K562 (cell line): ENCODE measurements at regions not wholly inside any gene's neighbourhood (a gene's known extent, or its start where the extent isn't known, plus 50 kb on each side); places are given as distances from the start of the nearest gene placed in this dataset.

Experiments
- CTCF ChIP-seq, 3 experiments: IDR thresholded peaks in 2 of 3; conservative IDR thresholded peaks in 1 of 3; 2 replicates each; pipeline ENCODE4 v1.5.1; 2011 to 2012; ENCODE audit warnings: low read length in 3 of 3, mild to moderate bottlenecking in 3 of 3, control low read depth in 2 of 3, improper control_type of control experiment in 1 of 3, inconsistent platforms in 1 of 3, low read depth in 1 of 3, mixed read lengths in 1 of 3, moderate library complexity in 1 of 3; ENCODE audit not compliant: insufficient read depth in 2 of 3
- EP300 ChIP-seq: IDR thresholded peaks from 2 replicates; pipeline ENCODE4 v1.6.1; 2012; ENCODE audit warnings: low read length, improper control_type of control experiment
- ILK ChIP-seq: fragments of 450-650 bp; IDR thresholded peaks from 2 replicates; pipeline ENCODE4 v1.6.1; 2016; ENCODE audit warnings: missing genetic modification characterization, low read depth, mild to moderate bottlenecking, missing compliant biosample characterization, moderate library complexity, borderline replicate concordance
- LARP7 ChIP-seq: fragments of 450-650 bp; IDR thresholded peaks from 2 replicates; pipeline ENCODE4 v1.6.1; 2016
- MAZ ChIP-seq, 2 experiments: fragments of 450-650 bp in 1 of 2; sonication (generic) in 1 of 2; formaldehyde crosslinking; IDR thresholded peaks in 1 of 2; conservative IDR thresholded peaks in 1 of 2; 2 replicates each; pipeline versions ENCODE4 v1.4.0 to v1.5.0; 2020; ENCODE audit warnings: mild to moderate bottlenecking in 1 of 2, missing genetic modification reagents in 1 of 2
- MYNN ChIP-seq, 2 experiments: sonication (generic); formaldehyde crosslinking in 1 of 2; IDR thresholded peaks; 2 replicates each; pipeline versions ENCODE4 v1.5.0 to v1.6.1; 2016 to 2020; ENCODE audit warnings: antibody characterized with exemption in 1 of 2, missing genetic modification reagents in 1 of 2
- SRSF7 ChIP-seq: fragments of 200-400 bp; formaldehyde crosslinking; optimal IDR thresholded peaks from 2 replicates; pipeline ENCODE3; 2017; ENCODE audit warnings: mild to moderate bottlenecking, low read depth, low read length

DNA sequence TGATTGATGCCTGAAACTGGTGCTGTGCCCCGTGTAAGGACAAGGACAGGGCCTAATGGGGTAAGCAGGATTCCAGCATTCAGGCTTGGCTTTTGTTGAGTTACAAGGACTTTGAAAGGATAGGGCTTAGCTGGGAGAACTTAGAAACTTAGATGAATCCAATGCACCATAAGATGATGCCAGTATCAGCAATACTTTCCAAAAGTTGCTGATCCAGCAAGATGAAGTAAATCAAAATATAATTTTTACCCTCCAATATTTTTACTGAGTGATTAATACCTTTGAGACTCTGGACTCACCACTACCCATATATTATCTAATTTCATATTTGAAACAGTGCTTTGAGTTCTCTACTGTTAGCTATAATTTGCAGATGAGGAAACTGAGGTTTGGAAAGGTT is 354.5 kb upstream of the ATP5MC3 start:
- no peak for TF ChIP-seq MAZ (CRISPR knock-in tag; conservative IDR thresholded peaks at IDR 0.05 in 1 of 2, IDR thresholded peaks at IDR 0.05 in 1 of 2)
- TF ChIP-seq CTCF (IDR thresholded peaks at IDR 0.05 in 2 of 3, conservative IDR thresholded peaks at IDR 0.05 in 1 of 3; ENCODE audit: insufficient read depth in 2 of 3, low read depth in 1 of 3, low read length in 3 of 3), result no peak
- TF ChIP-seq MYNN (IDR thresholded peaks at IDR 0.05), result no peak
- TF ChIP-seq MYNN (CRISPR knock-in tag; IDR thresholded peaks at IDR 0.05), result no peak
- no peak for TF ChIP-seq SRSF7
- TF ChIP-seq EP300, result no peak
- no peak for TF ChIP-seq LARP7
- no peak for TF ChIP-seq ILK
